Left renal cortex interstitium (tissue), 4 donors: ENCODE measurements at regions not wholly inside any gene's neighbourhood (a gene's known extent, or its start where the extent isn't known, plus 50 kb on each side); places are given as distances from the start of the nearest gene placed in this dataset.

Experiments used
- DNase-seq, 4 donors: peaks; one replicate each; pipeline ENCODE4 v3.0.0-alpha.2; 2013; ENCODE audit warnings: low read depth in 4 of 4, low spot score in 2 of 4, missing footprints in 1 of 4

DNA sequence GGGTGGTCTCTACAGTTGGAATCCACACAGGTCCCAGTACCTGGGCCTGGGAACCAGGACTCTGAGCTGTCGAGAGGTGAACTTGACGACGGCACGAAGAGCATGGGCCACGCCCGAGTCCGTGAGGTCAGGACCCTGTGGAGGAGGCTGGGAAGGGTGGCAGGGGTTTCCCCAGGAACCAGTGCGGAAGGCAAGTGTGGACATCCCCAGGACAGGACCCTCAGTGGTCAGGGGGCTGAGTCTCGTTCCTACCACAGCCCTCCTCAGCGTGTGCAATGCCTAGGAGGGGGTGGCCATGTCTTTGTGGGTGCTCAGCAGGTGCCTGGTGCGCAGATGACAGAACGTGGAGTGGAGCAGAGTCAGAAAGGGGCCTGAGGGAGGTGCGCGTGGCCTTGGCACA lies 335.6 kb upstream of the SALL3 start:
- DNase-seq: no peak

DNA sequence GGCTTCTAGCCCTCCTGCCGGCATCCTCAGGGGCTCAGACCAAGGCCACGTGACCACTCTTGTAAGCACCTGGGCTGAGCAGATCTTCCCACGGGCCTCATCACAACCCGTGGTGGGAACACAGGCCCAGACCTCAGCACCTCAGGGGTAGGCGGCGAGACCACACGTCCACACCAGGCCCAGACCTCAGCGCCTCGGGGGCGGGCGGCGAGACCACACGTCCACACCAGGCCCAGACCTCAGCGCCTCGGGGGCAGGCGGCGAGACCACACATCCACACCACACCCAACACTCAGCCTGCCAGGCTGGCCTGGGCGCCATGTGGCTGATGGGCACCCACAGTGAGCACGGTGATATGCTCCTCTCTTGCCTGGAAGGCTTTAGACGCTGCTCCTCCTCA lies 334.4 kb upstream of the SALL3 start:
- DNase-seq: no peak

DNA sequence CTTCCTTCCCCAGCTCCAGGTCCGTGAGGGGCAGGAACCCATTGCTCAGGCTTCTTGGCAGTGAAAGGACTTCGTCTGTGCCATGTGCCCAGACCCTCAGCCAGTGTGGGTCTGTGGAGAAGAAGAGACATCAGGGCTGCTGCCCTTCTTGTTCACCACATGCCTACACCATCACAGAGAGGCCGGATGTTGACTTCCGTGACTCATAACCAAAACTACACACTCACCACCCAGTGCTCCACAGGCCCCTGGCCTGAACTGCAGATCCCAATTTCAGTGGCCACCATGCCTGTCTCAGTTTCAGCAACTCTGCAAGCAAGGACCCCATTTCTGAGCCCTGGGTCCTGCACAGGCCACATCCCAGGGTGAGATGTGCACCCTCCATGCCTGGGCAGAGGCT lies 332.6 kb upstream of the SALL3 start:
- DNase-seq: no peak

DNA sequence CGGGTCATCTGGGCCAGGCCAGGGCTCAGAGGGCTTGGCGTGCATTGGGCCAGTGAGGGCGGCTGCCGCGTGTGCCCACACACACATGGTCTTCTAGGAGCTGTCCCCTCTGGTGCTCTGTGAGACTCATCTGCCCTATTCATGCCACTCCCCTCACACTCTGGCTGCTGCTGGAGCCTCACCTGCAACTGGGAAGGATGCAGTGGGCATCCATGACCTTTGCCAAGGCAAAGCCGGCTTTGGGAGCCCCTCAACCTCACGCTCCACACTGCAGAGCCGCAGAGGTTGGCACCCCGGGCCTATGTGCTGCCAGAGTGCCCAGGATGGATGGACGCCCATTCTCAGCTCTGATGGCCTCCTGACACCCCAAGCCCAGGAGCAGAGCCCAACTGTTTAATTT lies 330.2 kb upstream of the SALL3 start:
- DNase-seq: no peak

DNA sequence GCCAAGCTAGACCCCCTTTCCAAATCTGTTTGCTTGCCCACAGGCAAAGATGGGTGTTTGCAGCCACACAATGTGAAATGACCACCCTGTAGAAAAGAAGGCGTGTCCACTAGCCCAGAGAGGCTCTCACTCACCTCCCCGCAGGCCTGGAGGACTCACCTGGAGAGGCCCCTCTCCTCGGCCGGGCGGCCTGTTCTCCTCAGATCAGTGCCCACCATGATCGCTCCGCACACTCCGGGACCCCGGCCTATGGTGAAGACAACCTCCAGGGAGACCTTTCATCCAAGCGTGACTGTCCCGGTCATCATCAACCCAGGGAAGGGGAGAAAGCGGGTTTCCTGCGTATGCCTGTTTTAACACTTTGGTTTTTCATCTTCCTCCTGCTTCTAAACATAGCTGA lies 328.7 kb upstream of the SALL3 start:
- no peak for DNase-seq

DNA sequence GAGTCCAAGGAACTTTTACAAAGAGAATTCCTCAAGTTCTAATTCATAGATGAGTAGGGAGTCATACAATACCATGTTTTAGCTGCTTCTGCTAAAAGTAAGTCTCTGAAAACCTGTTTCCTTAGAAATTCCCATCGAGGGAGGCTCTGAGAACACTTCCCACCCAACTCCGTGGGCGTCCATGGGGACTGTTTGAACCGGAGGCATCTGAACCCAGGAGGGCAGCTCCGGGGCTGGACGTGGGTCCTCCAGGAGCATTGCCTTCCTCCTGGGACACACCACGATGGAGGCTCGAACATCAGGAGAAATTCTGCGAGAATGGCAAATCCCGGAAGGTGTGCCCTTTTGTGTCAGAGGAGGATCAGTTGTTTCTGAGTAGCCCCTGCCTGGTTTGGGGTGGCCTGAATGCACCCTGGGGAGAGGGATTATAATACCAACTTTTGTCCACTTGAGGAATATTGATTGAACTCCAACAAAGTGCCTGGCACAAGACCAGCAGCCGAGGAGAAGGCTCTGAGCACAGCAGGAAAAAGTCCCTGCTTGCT lies 327.5 kb upstream of the SALL3 start:
- DNase-seq: no peak

DNA sequence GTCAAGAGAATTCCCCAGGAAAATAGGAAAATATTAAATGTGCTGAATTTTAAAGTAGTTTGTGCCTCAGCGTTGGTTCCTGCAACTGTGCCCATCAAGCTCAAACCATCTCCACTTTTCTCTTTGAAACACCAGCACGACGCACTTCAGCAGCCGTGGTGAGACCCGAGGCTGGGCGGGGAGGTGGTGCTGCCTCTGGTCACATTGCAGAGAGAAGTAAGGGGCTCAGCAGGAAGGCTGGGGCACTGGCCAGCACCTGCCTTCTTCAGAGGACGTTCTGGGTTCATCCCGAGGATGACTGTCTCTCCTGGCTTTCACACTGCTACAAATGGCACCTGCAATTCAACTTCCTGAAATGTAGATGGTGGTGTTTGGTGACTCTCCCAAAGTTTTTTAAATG lies 323.7 kb upstream of the SALL3 start:
- no peak for DNase-seq

DNA sequence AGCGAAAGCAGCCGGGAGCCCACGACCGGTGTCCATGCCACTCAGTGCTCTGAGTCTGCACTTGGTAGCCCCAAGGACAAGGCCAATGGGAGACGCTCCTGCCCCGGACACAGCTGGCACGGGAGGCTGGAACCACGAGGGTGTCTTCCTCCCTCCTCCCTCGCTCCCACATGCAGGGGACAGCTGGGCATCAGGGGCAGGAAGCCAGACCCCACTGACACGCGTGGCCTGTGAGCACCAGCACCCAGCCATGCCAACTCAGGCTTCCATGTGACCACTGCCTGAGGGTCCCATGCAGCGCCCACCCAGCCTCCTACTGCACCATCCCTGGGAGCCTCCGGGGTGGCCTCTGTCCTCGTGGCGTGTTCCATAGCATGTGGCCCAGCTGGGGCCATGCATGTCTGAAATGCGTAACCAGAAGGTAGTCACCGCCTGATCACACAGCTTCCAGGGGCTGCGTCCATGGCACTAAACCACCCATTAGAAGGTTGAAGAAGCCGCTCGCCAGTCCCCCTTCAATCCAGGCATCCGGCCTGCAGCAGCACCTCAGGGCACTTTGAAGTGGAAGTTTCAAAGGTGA lies 323.2 kb upstream of the SALL3 start:
- no peak for DNase-seq

DNA sequence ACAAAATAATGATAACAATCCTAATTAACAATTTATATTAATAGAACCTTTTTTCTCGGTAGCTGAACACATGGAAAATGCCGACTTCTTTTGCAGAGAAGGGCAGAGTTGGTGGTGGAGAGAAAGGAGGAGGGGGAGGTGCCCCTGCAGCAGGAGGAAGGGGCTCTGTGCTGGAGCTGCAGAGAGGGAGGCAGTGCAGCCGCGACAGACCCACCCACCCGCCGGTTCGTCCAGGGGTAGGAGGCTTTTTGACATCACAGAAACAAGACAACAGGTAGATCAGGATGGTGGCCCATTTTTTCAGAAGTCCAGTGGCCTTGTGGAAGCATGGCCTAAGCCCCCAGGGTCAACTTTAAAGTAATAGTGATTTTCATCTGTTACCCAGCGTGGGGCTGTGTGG lies 321.1 kb upstream of the SALL3 start:
- no peak for DNase-seq

DNA sequence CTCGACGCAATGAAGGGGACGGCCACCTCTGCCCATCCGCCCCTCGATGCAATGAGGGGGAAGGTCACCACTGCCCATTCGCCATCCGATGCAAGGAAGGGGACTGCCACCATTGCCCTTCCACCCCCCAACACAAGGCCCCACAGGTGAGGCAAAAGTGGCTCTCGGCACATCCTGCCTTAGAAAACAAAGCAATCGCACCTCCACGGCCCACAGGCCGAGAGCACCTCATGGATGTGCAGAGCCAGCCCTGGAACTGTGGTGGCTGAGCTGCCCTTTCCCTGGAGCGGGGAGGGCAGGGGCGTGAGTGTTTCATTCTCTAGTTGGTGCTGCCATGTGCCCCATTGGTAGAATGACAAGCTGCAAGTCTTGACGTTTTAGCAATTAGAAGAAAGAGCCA lies 320.6 kb upstream of the SALL3 start:
- DNase-seq: no peak

DNA sequence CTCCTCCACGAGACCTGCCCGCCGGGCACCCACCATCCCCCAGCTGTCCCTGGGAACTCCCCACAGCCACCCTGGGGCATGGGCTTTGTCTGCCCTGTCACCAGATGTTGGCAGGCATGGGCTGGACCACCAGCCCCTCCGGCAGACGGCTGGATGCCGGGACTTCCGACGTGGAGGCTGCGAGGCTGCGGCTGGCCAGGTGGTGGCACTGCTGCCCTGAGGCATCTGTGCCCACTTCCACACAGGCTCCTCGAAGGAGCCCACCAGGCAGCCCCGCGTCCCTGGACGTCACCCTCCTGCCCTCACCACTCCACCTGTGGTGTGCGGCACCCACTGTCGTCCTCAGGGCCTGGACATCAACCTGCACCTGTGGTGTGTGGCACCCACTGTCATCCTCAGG lies 319.9 kb upstream of the SALL3 start:
- no peak for DNase-seq

DNA sequence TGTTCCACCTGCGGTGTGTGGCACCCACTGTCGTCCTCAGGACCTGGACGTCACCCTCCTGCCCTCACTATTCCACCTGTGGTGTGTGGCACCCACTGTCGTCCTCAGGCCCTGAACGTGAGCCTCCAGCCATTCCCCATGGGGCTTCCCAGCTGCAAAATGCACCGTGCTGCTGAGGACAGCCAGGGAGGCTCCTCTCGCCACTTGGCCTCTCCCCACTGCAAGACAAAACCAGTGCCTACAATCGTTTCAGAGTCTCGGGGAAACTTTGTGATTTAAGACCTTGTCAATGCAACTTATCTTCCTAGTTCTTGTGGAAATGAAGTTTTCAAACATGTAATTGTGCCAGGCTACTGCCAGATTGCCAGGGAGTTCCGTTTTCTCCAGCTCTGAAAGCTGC lies 319.3 kb upstream of the SALL3 start:
- no peak for DNase-seq

DNA sequence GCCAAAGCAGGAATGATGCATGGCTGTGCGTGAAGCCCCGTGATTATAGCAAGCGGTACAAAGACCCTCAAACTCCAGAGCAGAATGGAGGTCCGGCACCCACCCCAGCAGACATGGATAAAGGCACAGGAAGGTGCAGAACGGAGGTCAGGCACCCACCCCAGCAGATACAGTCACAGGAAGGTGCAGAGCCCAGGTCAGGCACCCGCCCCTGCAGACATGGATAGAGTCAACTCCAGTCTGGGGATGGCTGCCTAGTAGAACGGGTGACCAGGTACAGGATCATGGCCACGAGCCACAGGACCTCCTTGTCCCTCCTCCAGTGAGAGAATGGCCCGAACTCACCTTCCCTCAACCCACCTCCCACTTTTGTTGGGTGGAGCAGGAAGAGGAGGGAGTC lies 318.3 kb upstream of the SALL3 start:
- no peak for DNase-seq

DNA sequence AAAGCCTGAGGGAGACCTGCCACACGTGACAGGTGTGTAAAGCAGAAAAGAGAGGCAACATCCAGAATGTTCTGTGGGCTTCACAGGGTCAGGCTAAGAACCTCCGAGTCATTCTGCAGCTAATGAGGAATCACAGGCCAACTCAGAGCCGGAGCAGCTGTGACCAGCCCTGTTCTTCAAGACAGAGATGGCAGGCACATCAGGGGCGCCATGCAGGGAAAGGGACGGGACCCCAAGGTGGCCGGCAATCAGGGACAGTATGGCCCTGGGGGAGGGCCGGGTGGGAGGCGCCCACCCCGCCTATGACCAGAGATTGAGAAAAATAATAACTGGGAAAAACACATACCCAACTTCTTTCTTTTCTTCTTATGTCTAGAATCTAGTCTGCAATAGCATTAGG lies 316.7 kb upstream of the SALL3 start:
- DNase-seq: no peak

DNA sequence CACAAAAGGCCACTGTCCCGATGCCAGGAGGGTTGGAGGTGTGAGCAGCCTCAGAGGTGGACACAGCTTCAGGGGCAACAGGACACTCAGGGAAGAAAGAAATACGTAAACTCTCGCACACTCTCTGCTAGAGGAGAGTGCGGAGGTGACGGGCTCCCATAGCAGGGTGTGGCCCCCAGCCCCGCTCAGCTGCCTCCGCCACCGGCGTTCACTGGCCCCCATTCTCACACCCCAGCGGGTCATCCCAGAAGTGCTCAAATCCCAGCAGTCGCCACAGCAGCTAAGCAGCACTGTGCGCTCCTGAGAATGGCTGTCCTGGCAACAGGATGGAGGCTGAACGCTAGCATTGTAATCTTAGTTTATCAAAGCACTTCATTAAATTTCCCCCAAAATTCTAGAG lies 315.6 kb upstream of the SALL3 start:
- DNase-seq: no peak

DNA sequence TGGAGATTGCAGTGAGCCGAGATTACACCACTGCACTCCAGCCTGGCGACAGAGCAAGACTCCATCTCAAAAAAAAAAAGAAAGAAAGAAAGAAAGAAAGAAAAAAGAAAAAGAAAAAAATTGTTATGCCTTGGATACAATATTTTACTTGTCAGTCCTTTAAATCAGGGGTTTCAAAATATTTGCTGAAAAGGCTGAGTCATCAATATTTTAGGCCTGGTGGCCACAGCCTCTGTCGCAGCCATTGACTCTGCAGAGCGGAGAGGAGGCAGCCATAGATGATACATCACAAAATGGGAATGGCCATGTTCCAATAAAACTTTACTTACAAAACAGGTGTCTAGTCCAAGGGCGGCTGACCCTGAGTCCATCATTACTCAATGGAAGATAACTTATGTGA lies 314.8 kb upstream of the SALL3 start:
- DNase-seq: no peak

DNA sequence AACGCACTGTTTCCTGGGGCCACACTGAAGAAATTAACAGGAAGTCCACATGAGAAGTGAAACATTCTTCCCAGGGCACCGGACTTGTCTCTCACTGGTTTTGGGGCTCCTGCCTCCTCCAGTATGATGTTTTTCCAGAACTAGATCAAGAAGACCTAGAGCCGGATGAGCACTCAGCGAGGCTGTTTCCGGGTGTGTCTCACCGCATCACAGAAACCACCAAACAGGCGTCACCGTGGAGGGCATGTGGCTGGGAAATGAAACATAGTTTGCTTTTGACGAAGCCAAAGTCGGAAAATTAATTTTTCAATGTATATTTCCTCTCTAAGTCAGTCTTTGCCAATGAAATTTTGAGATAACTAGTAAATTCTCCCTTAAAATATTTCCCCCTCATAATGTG lies 314.0 kb upstream of the SALL3 start:
- DNase-seq: no peak

DNA sequence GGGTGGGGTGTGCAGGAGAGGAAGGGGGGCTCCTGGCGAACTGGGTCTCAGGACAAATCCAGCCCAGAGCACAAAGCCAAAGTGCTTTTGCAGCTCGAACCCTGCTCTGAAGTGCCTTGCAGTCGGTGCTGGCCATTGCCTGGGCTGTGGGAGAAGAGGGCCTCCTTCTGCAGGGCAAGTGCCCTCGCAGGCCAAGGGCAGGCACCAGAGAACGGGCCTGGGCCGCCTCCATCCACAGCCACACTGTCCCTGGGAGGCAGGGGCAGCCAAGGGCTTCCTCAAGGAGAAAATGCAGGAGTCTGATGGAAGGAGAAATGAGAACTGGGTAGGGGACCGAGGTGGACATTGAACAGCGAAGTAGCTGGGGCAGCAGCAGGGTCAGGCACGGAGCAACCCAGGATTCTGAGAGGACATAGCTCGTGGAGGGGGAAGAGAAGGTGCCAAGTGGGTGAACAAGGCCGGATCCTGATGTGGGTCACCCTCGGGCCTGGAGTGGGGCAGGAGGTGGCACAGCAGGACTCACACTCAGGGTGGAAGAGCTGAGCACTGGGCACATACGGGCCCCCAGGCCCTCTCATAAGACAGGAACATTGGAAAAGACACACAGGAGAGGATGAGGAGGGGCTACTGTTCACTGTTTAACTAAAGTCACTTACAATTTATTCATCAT lies 312.8 kb upstream of the SALL3 start:
- no peak for DNase-seq

DNA sequence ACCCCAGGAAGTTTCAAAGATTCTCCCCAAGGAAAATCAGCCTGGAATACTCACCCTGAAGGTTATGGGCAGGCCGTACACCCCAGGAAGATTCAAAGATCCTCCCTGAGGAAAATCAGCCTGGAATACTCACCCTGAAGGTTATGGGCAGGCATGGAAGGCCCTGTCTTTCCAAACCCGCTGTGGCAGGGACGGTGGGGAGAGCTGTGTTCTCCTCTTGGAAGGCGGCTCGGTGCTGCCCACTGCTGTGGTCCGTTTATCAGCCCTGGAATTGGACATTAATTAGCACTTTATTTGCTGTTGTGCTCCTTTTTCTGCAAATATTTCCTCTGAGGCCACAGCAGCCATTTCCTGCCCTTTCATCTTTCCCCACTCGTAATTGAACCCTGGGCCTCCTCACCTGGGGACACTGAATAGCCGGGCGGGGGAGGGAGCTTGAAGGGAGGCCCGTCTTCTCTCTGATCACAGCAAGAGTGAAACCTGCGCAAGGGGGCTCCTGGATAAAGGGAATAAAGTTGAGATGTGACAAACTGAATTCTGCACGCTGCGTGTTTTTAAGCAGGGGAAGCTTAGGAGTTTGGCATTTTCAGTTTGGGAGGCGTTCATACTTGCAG lies 308.7 kb upstream of the SALL3 start:
- DNase-seq: no peak

DNA sequence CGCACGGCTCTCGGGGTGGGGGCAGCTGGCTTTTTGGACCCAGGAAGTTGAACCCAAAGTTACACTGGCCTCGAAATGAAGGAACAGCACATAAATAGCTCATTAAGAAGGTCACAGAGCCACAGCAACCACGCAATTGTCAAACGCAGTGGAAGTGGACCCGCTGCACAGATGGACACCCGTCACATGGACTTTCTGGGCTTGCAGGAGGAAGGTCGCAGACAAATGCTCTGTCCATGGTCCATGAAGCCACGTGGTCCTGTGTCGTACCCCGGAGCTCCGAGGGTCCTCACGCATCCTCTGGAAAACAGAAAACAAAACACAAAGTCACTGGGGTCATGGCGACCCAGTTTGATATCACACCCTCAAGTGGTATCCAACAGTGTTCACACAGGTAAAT lies 308.1 kb upstream of the SALL3 start:
- DNase-seq: no peak

DNA sequence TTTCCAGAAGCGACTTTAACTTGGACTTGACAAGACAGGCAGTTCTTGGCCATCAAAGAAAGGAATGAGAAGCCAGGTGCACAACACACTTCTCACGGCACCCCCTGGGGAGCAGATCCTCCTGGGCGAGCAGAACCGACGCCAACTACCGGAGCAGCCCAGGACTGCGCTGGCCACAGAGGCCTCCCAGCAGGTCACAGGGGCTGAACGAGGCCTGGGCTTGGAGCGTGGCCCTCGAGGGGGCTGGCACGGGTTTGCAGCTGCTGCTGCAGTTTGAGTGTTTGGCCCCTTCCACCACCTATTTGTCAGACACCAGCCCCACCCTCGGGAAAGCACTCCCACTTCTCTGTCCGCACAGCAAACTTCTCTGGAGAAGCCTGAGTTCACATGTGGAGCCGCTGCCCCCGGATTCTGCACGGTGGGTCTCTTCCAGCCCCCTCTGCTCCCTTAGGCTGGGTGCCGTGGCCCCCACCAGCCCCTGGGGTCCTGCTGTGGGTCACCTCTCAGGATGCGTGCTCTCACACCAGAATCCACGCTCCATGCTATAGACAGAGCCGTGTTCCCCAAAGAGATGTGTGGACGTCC lies 306.7 kb upstream of the SALL3 start:
- DNase-seq: no peak
